NT2/D1 (cell line): ENCODE measurements at regions not wholly inside any gene's neighbourhood (a gene's known extent, or its start where the extent isn't known, plus 50 kb on each side); places are given as distances from the start of the nearest gene placed in this dataset.

Experiments
- SUZ12 ChIP-seq: IDR thresholded peaks from 2 replicates; pipeline ENCODE4 v1.6.1; 2011; ENCODE audit not compliant: insufficient read length, insufficient read depth; ENCODE audit errors: extremely low read depth
- YY1 ChIP-seq: IDR thresholded peaks from 2 replicates; pipeline ENCODE4 v1.6.1; 2011; ENCODE audit not compliant: insufficient read length, insufficient read depth
- ZNF274 ChIP-seq: IDR thresholded peaks from 2 replicates; pipeline ENCODE4 v1.6.1; 2011; ENCODE audit warnings: mild to moderate bottlenecking, low read depth, low read length

DNA sequence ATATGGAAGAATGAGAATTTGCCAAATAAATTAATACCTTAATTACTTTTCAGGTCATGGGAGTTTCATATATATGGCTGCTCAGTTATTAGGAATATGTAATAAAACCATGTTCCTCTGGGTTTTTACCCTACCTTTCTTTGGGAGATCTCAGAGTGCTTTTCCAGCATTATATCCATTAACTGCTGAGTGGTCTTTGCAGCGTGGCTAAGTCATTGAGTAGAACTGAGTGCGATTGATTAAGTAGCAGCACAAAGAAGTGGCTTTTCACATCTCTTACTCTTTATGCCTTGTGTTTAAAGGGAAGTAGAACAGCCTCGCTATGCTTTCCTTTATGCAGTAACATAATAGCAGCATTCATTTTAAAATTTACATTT is 340.1 kb downstream of the SNAPC1 start:
- TF ChIP-seq SUZ12 (no peak), ZNF274 (no peak), YY1 (no peak)
